Adrenal gland (tissue), 9 donors: ENCODE measurements at regions not wholly inside any gene's neighbourhood (a gene's known extent, or its start where the extent isn't known, plus 50 kb on each side); places are given as distances from the start of the nearest gene placed in this dataset.

Source experiments
- DNase-seq, 7 donors: peaks; one replicate each; pipeline ENCODE4 v3.0.0-alpha.2; 2019 to 2020
- H3K27ac ChIP-seq, 5 donors: fragments of 200-600 bp; sonication (generic) in 4 of 5; 1 replicate in 3 of 5; 2 replicates in 2 of 5; pipeline versions ENCODE4 v1.5.1 to v1.8.0; 2016 to 2020; ENCODE audit warnings: mild to moderate bottlenecking in 1 of 5
- H3K27me3 ChIP-seq: fragments of 200-600 bp; 2 replicates; pipeline ENCODE4 v1.8.0; 2021
- H3K36me3 ChIP-seq, 2 donors: fragments of 200-600 bp; replicated peaks in 1 of 2; 1 replicate in 1 of 2; 2 replicates in 1 of 2; pipeline versions ENCODE4 v1.5.1 to v1.8.0; 2018 to 2022
- H3K4me1 ChIP-seq, 2 donors: fragments of 200-600 bp; replicated peaks in 1 of 2; 1 replicate in 1 of 2; 2 replicates in 1 of 2; pipeline versions ENCODE4 v1.5.1 to v1.8.0; 2018 to 2021
- H3K4me3 ChIP-seq, 4 donors: fragments of 200-600 bp; sonication (generic) in 3 of 4; one replicate each; pipeline ENCODE4 v1.5.1; 2016 to 2018
- H3K9me3 ChIP-seq, 3 donors: fragments of 200-600 bp; sonication (generic) in 1 of 3; replicated peaks in 1 of 3; 1 replicate in 2 of 3; 2 replicates in 1 of 3; pipeline versions ENCODE4 v1.5.1 to v1.8.0; 2016 to 2021
- POLR2A ChIP-seq, 2 donors: fragments of 450-650 bp; IDR thresholded peaks; one replicate each; pipeline ENCODE4 v1.6.1; 2017; ENCODE audit warnings: antibody characterized with exemption in 2 of 2, mild to moderate bottlenecking in 2 of 2, moderate library complexity in 1 of 2
- WGBS, 4 donors: extraction: QIAGEN DNeasy Blood & Tissue Kit in 2 of 4; methylation state at CpG; one replicate each; pipeline versions ENCODE4 v1.1.5 to v1.1.7; 2013 to 2017; 5-methylcytosine and 5-hydroxymethylcytosine counted together
- intact Hi-C, 2 donors: fragments of 100-400 bp; cut with DNase I; formaldehyde crosslinking; loops; one replicate each; pipeline versions ENCODE4 v1.14.1 to v1.15.0; 2022 to 2023
- TF ChIP-seq, protein P1 (sequence below), 6 experiments: fragments of 450-650 bp in 4 of 6; fragments of 200-600 bp in 2 of 6; sonication (generic) in 1 of 6; IDR thresholded peaks; 1 replicate in 5 of 6; 2 replicates in 1 of 6; pipeline versions ENCODE4 v1.5.1 to v1.8.0; 2016 to 2021; ENCODE audit warnings: antibody characterized with exemption in 6 of 6, mild to moderate bottlenecking in 2 of 6, moderate library complexity in 1 of 6
- donor health status: healthy with polysubstance abuse.
- donor health status: Bipolar disorder and iron deficiency.
- donor health status: DM: yes; HTN: yes; CAD: no.
- donor health status: DM: no; HTN: no; CAD: no.
- donor health status: DM: no; HTN: no; CAD: no.

DNA sequence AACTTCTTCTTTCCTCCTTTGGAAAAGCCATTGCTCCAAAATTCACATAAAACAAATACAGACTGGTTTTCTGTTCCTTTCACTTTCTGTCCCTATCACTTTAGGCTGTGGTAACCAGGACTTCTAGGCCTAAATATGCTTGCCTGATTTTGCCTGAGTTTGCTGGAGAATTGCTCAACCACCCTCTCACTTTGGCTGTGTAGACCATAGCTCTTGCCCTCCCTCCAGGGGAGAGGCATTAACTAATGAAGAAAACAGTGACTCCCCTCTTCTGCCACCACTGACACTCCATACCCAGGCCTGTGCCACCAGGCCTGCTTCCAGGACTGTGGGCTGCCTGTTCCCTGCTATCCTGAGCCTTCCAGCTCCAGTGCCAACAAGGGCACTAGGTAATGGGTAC is 163.5 kb downstream of the TOMM20 start:
- peak in 1 of 7 donors; percentile 50 for DNase-seq
- TF ChIP-seq POLR2A (IDR thresholded peaks at IDR 0.05) = no peak
- TF ChIP-seq, protein P1, sequence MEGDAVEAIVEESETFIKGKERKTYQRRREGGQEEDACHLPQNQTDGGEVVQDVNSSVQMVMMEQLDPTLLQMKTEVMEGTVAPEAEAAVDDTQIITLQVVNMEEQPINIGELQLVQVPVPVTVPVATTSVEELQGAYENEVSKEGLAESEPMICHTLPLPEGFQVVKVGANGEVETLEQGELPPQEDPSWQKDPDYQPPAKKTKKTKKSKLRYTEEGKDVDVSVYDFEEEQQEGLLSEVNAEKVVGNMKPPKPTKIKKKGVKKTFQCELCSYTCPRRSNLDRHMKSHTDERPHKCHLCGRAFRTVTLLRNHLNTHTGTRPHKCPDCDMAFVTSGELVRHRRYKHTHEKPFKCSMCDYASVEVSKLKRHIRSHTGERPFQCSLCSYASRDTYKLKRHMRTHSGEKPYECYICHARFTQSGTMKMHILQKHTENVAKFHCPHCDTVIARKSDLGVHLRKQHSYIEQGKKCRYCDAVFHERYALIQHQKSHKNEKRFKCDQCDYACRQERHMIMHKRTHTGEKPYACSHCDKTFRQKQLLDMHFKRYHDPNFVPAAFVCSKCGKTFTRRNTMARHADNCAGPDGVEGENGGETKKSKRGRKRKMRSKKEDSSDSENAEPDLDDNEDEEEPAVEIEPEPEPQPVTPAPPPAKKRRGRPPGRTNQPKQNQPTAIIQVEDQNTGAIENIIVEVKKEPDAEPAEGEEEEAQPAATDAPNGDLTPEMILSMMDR (IDR thresholded peaks at IDR 0.05) = no peak
- Histone ChIP-seq H3K27me3 (no peaks in the 10 kb centered on the region), H3K4me1 (peaks cover 35 to 70% of the 10 kb centered on the region in 2 donors), H3K27ac (peak overlapping the region in 2 of 5 donors; percentile 40 to 92), H3K9me3 (no peaks in the 10 kb centered on the region), H3K4me3 (no peak overlapping the region), H3K36me3 (no peaks in the 10 kb centered on the region)
- intact Hi-C loops = no loop called here

DNA sequence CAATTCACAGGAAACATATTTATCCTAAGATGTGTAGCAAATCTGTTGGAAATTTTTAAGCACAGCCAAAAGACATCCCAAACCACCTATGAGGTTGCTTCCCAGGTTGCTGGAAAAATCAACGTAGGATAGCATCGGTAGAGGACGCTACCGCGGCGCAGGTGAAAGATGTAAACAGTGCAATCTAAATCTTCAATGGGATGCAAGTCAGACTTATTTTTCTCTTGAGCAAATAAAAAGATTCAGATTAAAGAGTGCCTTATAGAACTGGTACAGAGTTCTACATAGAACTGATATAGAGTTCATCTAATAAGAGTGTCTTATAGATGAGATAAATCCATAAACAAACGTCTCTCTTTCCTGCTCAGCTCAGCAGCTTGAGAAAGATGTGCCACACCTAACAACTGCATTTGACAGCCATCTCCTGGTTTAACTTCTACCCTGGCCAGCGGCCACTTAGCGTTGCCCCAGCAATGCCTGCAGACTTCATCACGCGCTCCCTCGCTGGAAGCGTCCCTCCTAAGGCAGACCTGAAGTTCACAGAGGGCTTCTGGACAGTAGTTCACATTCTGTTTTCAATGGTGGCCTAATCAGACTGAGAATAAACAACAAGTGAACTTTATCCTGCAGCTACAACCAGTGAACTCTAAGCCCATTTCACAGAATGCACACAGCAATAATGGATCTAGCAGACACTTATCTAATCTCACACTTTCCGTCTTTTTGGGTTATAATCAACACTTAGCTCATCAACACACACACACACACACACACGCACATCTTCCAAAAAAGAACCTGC is 164.5 kb downstream of the TOMM20 start:
- DNase-seq = peak in 1 of 7 donors; percentile 50
- WGBS, 4 donors = 79 to 83% (median 82%) methylated on average over 15 of the region's 15 CpGs
- no peaks in the 10 kb centered on the region for H3K9me3 ChIP-seq
- H3K27ac ChIP-seq = peak overlapping the region in 3 of 5 donors; percentile 65 to 92 (median 82)
- H3K36me3 ChIP-seq = no peaks in the 10 kb centered on the region
- TF ChIP-seq, protein P1 (IDR thresholded peaks at IDR 0.05) = no peak
- TF ChIP-seq POLR2A (IDR thresholded peaks at IDR 0.05) = no peak
- peaks cover 25 to 70% of the 10 kb centered on the region in 2 donors for H3K4me1 ChIP-seq
- intact Hi-C loops = no loop called here
- H3K27me3 ChIP-seq = no peaks in the 10 kb centered on the region
- H3K4me3 ChIP-seq = no peak overlapping the region

DNA sequence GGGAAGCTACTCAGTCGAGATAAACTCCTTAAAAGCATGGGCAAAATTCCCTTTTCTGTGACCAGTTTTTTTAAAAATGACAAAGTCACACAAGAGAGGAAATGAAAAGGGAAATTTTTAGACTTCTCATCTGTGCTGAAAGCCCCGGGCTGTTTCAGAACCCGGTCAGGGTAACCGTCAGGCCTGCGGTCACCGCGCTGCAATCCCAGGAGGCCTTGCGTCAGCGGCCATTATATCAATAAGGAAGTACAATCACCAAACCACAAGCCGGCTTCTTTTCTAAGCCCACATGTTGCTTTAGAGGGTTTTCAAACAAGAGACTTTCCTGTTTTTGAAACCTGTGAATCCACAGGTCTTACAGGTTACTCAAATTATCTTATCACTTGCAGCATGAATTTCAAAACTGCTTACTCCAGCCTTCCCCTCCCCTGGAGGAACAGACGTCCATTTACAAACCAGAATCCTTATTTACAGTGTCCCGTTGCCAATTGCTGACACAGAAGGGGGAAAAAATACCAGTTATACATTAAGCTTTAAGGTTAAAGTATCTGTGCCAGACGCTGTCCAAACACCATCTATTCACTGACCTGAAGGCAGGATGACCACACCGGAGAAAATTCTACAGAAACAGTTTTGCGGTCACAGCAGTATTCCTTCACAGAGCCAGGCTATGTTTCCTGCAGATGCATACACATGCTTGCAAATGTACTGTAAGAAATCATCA is 165.3 kb downstream of the TOMM20 start:
- H3K4me1 ChIP-seq = peaks cover 25 to 65% of the 10 kb centered on the region in 2 donors
- DNase-seq = peak; percentile 45 to 89 (median 70)
- intact Hi-C loops = no loop called here
- no peaks in the 10 kb centered on the region for H3K27me3 ChIP-seq
- TF ChIP-seq, protein P1 (IDR thresholded peaks at IDR 0.05) = no peak
- no peak for TF ChIP-seq POLR2A (IDR thresholded peaks at IDR 0.05)
- WGBS, 4 donors = 54 to 71% (median 63%) methylated on average over 15 of the region's 15 CpGs
- H3K4me3 ChIP-seq = no peak overlapping the region
- peak overlapping the region; percentile 15 to 92 (median 72) for H3K27ac ChIP-seq
- no peaks in the 10 kb centered on the region for H3K36me3 ChIP-seq
- H3K9me3 ChIP-seq = no peaks in the 10 kb centered on the region

DNA sequence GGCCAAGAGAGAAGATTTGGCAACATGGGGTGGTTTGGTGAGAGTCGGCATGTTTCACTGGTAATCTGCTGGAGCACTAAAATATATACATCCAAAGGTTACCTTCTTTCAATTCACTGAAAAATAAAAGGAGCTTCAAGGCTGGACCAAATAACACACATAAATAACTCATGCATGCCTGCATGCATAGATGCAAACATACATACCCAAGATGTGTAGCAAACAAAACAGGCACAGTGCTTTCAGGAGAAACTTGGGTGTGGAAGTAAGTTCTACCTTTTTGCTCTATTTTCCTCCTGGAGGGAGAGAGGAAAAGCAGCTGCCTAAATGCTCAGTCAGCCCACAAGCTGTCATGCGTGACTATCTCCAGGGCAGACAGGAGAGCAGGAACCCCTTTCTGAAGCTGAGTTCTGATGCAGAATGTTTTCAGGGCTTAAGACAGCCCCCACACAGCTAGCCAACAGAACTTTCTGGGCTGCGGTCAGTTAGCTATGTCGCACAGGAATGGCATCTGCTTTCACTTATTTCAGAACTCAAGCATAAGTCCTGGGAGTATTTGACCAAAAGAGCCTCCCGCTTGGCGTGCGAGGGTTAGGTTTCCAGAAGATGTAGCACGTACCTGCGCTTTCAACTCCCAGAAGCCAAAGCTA is 166.2 kb downstream of the TOMM20 start:
- H3K27me3 ChIP-seq = no peaks in the 10 kb centered on the region
- peak overlapping the region; percentile 15 to 92 (median 72) for H3K27ac ChIP-seq
- intact Hi-C loops = no loop called here
- WGBS, 4 donors = 55 to 72% (median 57%) methylated on average over 8 to 9 of the region's 9 CpGs
- H3K36me3 ChIP-seq = no peaks in the 10 kb centered on the region
- no peak for TF ChIP-seq POLR2A (IDR thresholded peaks at IDR 0.05)
- TF ChIP-seq, protein P1 (IDR thresholded peaks at IDR 0.05) = no peak
- DNase-seq = peak in 1 of 7 donors; percentile 66
- H3K9me3 ChIP-seq = no peaks in the 10 kb centered on the region
- peaks cover 32 to 68% of the 10 kb centered on the region in 2 donors for H3K4me1 ChIP-seq
- no peak overlapping the region for H3K4me3 ChIP-seq
